GM21447 (cell line): ENCODE measurements at regions not wholly inside any gene's neighbourhood (a gene's known extent, or its start where the extent isn't known, plus 50 kb on each side); places are given as distances from the start of the nearest gene placed in this dataset.

Source experiments
- ATAC-seq: cut with Tn5 transposase; IDR thresholded peaks from one replicate; pipeline ENCODE4 v1.9.1; 2021; ENCODE audit not compliant: unreplicated experiment

DNA sequence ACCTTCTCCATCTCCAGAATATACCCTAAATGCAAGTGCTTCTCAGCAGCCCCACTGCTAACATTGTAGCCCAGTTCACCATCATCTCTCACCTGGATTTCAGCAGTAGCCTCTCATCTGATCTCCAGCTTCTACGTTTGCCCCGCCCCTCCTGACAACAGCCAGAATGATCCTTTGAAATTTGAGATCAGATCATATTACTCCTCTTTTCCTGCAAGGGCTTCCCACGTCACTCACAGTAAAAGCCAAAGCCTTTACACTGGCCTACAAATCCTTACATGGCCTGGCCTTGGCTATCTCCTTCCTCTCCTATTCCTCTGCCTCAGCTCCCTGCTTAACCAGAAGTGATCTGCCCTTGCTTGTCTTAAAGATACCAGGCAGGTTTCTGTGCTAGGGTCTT, 94.3 kb upstream of the NBEA start:
- no peak for ATAC-seq

DNA sequence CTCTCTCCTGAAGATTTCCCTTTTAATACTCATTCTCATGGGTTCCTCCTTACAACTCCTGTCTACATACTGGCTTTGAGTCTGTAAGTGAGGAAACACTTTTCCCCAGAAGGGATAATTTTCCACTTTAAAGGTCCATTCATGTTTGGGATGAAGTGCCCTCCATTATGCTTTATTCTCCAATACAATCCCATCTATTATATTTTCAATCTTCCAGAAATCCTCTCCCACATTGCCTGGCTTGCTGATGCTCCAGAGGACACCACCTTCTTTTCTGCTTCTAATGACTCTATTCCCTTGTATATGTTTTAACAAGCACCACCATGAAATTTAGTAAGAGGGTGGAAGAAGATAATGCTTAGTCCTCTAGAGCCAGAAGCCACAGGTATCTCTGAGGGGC, 92.7 kb upstream of the NBEA start:
- ATAC-seq: no peak

DNA sequence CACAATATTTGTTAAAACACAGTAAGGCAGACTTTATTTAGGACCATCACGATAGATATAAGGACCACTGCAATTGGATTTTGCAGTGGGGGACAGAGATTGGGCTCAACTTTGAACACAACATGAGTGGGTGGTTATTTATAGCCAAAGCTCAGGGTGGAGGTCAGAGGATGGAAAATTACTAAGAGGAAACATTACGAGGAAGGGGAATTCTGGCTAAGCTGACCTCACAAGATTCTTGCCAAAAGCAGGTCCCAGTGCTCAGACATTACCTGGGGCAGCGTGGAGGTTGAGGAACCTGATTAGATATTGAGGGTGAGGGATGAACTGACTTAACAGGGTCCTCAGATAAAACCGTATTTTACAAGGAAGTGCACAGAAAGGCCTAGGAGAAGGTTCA, 88.9 kb upstream of the NBEA start:
- ATAC-seq: no peak

DNA sequence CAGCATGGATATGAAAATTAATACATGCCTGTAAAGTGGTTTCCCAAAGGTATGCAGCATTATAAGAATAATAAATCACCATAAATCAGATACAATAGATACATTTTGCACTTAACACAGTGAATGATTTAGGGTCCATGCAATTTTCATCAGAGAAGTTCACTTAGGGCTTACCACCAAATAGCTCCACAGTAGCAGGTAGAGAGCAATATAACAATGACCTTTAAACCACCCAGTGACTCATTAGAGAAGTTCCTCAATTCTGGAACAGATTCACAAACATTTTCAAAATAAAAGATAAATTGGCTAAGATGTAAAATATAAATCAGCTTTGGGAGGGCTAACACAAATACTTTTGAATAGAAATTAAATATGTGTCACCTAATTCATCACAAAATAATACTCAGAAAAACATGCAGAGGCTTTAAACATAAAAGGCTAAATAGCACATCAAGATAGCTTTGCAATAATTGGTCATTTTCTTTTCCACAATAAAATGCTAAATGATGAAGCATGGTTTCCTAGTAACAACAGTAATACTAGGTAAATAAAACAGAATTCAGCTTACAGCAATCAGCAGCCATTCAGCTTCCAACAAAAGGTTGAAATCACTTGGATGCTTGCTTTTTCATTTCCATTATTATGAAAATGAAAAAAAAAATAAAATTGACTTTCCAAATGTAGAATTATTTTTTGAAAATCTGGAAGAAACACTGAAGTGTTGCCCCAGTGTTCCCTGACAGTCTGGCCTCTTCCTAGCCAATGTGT, 84.3 kb upstream of the NBEA start:
- no peak for ATAC-seq

DNA sequence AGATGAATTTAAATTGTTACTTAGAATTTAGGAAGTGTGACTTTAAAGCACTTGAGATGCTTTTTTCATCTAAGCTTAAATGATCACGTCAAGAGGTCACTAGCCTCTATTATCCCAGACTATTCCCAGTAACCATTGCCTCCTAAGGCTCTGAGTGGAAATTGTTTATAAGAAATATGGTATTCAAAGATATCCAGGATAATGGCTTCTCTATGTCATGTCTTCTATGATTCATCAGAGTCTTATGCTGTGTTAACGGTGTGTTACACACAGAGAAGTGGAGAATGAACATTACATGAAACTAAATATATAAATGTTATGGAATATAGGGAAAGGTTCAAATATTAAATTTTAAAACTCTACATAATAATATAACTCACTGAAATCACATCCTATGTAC, 79.8 kb upstream of the NBEA start:
- no peak for ATAC-seq

DNA sequence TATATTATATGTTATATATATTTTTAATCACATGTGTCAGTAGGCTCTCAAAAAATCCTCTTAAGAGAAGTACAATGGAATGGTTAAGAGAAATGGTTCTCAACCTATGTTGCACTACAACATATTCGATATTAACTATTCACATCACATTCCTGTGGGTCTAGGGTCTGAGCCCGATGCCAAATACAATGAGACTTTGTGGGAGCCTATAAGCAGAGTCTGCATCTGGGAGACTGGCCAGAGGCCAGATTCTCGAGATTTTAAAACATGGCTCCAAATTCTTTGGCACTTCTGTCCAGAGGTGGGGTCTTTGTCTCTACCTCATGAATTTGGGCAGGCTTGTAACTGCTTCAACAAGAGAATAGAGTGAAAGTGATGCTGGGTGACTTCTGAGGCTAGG, 79.4 kb upstream of the NBEA start:
- no peak for ATAC-seq

DNA sequence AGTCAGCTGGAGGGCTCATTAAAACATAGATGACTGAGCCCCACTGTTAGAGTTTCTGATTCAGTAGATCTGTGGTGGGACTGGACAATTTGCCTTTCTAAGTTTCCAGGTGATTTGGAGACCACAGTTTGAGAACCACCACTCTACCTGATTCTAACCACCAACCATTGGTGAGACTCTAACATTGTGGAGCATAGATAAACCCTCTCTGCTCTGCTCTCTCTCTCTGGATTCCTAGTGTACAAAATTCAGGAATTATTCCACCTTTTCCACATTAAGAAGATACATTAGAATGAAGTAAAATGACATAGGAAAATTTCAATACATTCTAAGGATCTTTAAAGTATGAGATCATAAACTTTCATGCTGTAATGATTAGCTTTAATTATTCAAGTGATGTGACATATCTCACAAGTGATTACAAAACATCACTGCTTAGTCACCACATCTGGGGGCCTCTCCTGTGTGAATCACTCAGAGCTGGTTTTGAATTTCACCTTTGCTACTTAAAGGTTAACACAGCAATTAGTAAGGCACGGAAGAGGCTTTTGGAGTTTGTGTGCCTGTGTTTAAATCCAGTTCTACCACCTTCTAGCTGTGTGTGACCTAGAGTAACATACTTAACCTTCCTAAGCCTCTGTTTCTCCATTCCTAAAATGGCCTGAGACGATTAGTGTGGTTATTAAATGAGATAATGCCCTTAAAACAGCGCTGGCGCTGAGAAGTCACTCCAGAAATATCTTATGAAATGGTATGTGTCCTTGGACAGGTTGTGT, 78.5 kb upstream of the NBEA start:
- no peak for ATAC-seq

DNA sequence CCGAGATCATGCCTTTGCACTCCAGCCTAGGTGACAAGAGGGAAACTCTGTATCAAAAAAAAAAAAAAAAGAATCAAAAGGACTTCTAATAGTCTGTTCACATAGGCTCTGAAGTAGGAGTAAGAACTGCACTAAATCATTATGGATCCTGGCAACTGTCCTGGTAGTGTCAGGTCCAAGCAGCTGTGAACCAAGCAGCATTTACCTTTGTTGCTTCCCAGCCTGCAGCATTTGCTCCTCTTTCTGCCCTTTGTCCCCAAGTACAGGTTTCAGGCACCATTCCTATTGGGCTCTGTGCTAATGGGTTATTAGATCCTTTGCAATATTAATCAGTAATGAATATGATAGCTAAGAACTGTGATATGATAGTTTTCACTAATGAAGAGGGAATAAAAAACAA, 77.4 kb upstream of the NBEA start:
- ATAC-seq: no peak

DNA sequence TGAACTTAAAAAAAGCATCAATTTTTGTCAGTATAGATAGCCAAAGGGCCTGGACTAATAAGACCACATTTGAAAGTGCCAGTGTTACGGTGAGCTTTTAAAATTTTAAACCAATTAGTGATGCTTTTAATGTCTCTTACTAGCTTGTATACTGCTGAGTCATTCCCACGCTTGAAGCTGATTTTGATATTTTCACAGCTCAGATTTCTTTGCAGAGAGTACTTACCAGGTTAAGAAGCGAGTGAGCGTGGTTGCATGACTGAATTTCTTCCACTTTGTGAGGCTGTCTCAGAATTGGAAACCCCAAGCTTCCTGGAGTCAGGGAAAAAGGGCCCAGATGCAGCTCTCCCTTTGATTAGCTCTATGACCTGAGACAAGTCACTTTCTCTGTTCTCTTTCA, 74.5 kb upstream of the NBEA start:
- no peak for ATAC-seq

DNA sequence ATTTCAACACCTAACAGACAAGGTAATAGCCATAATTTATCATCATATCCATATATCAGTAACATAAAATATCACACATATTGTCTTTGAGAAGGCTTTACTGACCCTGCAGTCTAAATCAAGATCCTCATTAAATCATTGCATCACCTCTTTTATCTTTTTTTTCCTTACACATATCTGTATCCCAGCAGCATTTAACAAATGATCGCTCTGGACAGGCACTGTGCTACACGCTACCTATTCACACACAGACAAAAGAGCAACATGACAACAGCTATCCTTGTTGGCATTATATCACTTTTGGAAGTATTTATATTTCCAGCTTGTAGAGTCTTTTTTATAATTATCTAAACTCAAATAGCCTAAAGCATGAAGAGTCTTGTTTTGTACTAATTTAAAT, 73.3 kb upstream of the NBEA start:
- ATAC-seq: no peak

DNA sequence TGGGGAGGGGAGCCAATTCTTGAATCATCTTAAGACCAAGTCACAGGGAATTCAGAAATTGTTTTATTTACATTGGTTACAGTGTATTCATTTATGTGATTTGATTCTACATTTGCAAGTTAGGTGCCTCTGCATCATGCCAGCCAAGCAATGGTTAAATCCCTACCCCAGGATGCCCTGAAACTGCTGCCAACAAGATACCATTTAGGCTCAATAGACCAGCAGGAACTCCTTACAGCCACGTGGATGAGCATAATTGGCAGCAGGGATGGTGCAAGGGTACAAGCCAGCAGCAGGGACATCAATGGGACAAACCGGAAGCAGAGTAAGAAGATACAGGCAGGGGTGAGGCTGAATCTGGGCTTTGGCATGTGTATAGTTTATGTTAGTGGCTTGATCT, 72.4 kb upstream of the NBEA start:
- ATAC-seq: no peak

DNA sequence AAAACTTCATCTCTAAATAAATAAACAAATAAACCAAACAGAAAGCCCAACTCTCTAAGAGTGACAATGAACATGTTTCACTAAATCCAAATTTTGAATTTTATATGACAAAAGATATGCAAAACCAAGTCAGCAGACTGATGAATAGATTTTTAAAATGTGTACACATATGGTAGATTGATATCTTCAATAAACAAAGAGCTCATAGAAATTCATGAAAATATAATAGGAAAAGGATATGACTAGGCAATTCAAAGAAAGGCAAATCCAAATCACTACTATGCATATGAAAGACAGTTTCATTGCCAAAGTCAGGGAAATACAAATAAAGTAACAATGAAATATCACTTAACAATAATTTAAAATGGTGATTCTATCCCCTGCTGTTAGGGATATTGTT, 63.7 kb upstream of the NBEA start:
- ATAC-seq: no peak

DNA sequence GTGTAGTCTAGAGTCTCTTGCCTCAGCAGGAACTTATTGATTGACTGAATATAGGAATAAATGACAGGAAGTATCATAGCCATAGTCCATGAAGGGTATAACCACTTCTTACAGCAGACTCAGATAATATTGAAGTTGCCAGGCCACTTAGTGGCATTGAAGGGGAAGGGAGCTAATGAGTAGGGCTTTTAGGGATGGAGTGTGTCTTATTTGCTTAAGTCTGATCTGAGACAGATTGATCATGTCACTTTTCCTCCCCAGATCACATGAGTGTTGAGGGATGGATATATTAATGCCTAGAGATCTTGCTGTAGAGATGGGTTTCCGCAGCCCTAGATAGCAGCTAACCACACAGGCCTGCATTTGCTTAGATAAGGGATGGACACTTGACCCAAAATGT, 62.2 kb upstream of the NBEA start:
- ATAC-seq: no peak

DNA sequence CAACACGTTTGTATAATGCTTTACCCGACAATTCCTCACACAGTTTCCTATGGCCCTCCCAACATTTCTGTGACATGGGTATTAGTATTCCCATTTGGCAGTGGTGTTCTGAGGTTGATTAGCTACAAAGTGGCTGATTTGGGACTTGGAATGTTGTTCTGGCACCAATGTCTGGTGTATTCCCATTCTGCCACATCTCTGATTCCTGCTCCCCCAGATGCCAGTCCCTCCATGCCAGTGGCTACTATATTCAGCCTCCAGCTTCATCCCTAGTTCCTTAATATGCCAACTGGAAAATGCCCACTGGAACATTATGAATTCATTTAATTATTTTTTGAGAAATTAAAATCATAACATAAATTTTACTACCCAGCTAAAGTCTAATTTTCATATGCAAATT, 60.6 kb upstream of the NBEA start:
- no peak for ATAC-seq

DNA sequence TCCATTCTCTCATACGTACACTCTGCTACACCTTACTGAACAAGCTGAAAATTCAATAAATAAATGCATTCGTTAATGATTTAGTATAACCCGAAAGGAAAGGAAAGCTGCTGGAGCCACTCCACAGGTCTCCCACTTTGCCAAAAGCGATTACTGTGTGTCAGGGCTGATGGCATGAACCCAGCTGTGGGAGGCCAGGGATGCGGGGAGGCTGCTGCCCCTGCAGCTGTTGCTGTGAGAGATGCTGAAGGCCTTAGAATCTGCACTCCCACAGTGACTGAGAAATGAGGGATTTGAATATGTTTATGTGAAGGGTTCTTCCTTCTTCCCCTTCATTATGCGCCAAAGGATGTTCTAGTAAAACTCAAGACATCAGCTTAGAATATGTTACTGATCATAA, 58.7 kb upstream of the NBEA start:
- no peak for ATAC-seq

DNA sequence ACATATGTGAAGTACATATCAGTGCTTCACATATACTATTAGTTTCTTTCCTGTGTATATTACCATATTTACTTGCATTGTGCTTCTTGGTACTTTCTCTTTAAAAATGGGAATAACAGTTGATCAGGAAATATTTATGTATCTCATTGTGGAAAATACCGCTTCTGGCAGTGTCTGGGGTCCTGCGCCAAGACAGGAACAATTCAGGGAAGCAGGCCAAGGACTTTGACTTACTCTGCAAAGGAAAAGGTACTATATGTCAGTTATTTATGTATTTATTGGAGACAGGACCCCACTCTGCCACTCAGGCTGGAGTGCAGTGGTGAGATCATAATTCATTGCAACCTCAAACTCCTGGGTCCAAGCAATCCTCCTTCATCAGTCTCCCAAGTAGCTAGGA, 57.7 kb upstream of the NBEA start:
- no peak for ATAC-seq

DNA sequence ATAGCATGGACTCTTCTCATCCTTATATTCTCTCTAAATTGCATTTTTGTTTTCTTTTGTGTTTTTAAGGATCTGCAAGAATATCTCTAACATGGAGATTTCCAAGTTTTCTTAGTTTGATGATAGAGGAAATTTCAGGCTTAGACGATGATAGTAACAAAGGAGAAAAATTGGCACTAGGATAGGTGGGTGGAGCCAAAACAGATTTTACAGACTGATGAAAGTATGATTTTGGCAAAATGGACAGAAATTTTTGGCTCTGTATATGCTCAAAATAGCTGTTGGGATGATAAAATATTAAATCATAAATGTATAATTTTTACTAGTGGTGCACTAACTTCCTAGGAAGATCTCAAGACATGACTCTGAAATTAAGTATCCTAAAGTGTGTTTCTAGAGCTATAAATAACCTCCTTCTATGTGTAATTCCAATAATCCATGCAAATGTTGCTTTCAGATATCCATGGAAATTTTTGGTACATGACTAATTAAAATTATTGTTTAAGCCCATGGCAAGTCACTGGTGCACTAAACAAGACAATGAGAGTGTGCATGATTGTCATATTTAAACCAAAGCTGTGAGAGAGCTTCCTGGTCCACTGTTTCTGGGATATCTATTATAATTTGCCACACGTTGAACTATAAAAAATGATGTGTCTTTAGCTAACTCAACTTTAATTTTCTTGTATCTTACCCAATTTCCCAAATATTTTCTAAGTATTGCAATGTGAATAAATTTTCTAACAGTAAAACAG, 55.8 kb upstream of the NBEA start:
- ATAC-seq: no peak

DNA sequence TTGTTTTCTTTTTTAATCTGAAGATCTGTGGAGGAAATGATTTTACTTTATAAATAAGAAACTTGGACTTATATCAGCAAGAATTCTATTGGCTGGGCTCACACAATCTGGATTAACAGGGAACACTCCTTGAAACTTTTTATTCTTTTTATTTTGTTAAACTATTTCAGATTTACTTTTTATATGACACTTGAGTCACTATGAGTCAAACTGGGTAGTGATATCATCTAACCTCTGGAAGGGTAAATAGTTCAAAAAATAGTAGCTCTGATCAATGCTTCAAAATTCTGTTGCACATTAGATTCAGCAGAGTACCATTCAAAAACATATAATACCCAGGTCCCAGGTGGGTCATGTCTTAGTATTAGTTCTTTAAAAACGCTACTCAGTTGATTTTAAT, 55.1 kb upstream of the NBEA start:
- ATAC-seq: no peak
